Vagina (tissue), 2 donors: ENCODE measurements at regions not wholly inside any gene's neighbourhood (a gene's known extent, or its start where the extent isn't known, plus 50 kb on each side); places are given as distances from the start of the nearest gene placed in this dataset.

Source experiments
- DNase-seq, 2 donors: peaks; one replicate each; pipeline ENCODE4 v3.0.0-alpha.2; 2017; ENCODE audit errors: extremely low spot score in 2 of 2
- H3K27ac ChIP-seq: fragments of 200-600 bp; sonication (generic); one replicate; pipeline ENCODE4 v1.5.1; 2019
- H3K27me3 ChIP-seq: fragments of 200-600 bp; sonication (generic); one replicate; pipeline ENCODE4 v1.5.1; 2019
- H3K36me3 ChIP-seq, 2 donors: fragments of 200-600 bp; sonication (generic); one replicate each; pipeline ENCODE4 v1.5.1; 2017 to 2019
- H3K4me1 ChIP-seq: fragments of 200-600 bp; sonication (generic); one replicate; pipeline ENCODE4 v1.5.1; 2019
- H3K4me3 ChIP-seq, 2 donors: fragments of 200-600 bp; sonication (generic); 1 replicate in 1 of 2; 2 replicates in 1 of 2; pipeline ENCODE4 v1.5.1; 2016 to 2019
- H3K9me3 ChIP-seq: fragments of 200-600 bp; sonication (generic); one replicate; pipeline ENCODE4 v1.5.1; 2019
- CTCF ChIP-seq, 3 experiments: fragments of 450-650 bp in 2 of 3; fragments of 200-600 bp in 1 of 3; sonication (generic) in 1 of 3; IDR thresholded peaks; one replicate each; pipeline ENCODE4 v1.5.1; 2017 to 2019; ENCODE audit warnings: antibody characterized with exemption in 3 of 3, mild to moderate bottlenecking in 2 of 3, moderate library complexity in 2 of 3
- POLR2A ChIP-seq, 2 donors: fragments of 450-650 bp; IDR thresholded peaks; one replicate each; pipeline ENCODE4 v1.6.1; 2017; ENCODE audit warnings: antibody characterized with exemption in 2 of 2, mild to moderate bottlenecking in 2 of 2, moderate library complexity in 2 of 2
- POLR2AphosphoS5 ChIP-seq, 2 donors: sonication (generic); formaldehyde crosslinking; IDR thresholded peaks; one replicate each; pipeline ENCODE4 v1.9.0; 2017; ENCODE audit warnings: antibody characterized with exemption in 2 of 2, mild to moderate bottlenecking in 2 of 2, low read depth in 1 of 2; ENCODE audit not compliant: insufficient read depth in 1 of 2
- intact Hi-C: fragments of 100-400 bp; cut with DNase I; formaldehyde crosslinking; loops from one replicate; pipeline ENCODE4 v1.15.1; 2023

- no peak for DNase-seq
- Histone ChIP-seq H3K27me3 (no peaks in the 10 kb centered on the region), H3K9me3 (no peaks in the 10 kb centered on the region), H3K27ac (no peak overlapping the region), H3K4me3 (no peak overlapping the region), H3K4me1 (no peaks in the 10 kb centered on the region), H3K36me3 (no peaks in the 10 kb centered on the region)
- no peak for TF ChIP-seq POLR2A (IDR thresholded peaks at IDR 0.05)
- no peak for TF ChIP-seq POLR2AphosphoS5 (IDR thresholded peaks at IDR 0.05; ENCODE audit: insufficient read depth in 1 of 2, low read depth in 1 of 2)
- TF ChIP-seq CTCF (IDR thresholded peaks at IDR 0.05) = no peak
- intact Hi-C loops = no loop called here
These were observed 243.6 kb upstream of the IRX2 start for GRCh38 chr5:2995035-2995434.

DNA sequence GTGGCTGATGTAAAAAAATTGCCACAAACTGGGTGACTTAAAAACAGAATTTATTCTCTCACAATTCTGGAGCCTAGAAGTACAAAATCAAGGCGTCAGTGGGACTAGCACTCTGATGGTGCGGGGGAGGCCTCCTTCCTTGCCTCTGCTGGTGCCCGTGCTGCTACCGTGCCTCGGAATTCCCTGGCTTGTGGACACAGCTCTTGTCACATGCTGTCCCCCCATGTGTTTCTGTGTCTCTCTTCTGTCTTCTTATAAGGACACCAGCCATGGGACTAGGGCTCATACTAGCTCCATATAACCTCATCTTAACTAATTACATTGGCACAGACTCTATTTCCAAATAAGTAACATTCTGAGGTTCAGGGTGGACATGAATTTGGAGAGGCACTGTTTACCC is 242.3 kb upstream of the IRX2 start:
- Histone ChIP-seq H3K9me3 (no peaks in the 10 kb centered on the region), H3K4me1 (no peaks in the 10 kb centered on the region), H3K4me3 (no peak overlapping the region), H3K27me3 (no peaks in the 10 kb centered on the region), H3K27ac (no peak overlapping the region), H3K36me3 (no peaks in the 10 kb centered on the region)
- DNase-seq = no peak
- TF ChIP-seq POLR2AphosphoS5 (IDR thresholded peaks at IDR 0.05; ENCODE audit: insufficient read depth in 1 of 2, low read depth in 1 of 2) (no peak), POLR2A (IDR thresholded peaks at IDR 0.05) (no peak), CTCF (IDR thresholded peaks at IDR 0.05) (no peak)
- intact Hi-C loops = no loop called here

- TF ChIP-seq POLR2AphosphoS5 (IDR thresholded peaks at IDR 0.05; ENCODE audit: insufficient read depth in 1 of 2, low read depth in 1 of 2) = no peak
- no peak for TF ChIP-seq POLR2A (IDR thresholded peaks at IDR 0.05)
- no peak for TF ChIP-seq CTCF (IDR thresholded peaks at IDR 0.05)
- no peak overlapping the region for H3K27ac ChIP-seq
- H3K27me3 ChIP-seq = no peaks in the 10 kb centered on the region
- H3K4me3 ChIP-seq = no peak overlapping the region
- H3K4me1 ChIP-seq = no peaks in the 10 kb centered on the region
- intact Hi-C loops = no loop called here
- no peaks in the 10 kb centered on the region for H3K9me3 ChIP-seq
- peak in 1 of 2 donors; percentile 76 for DNase-seq
- no peaks in the 10 kb centered on the region for H3K36me3 ChIP-seq
These were observed 241.8 kb upstream of the IRX2 start for GRCh38 chr5:2993301-2993700.

DNA sequence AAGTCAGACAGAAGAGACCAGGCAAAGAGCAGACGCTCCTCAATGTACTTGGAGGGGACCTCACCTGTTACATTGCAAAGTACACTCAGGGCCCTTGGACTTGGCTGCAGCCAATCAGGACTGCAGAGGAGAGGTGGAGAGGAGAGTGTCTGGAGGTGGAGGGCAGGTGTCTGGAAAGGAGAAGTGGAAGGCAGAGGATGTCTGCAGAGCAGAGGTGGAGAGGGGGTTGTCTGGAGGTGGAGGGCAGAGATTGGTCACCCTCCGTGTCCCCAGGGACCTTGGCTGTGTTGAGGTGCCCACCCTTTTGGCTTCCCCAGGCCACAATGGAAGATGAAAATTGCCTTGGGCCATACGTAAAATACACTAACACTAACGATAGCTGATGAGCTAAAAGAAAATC is 241.3 kb upstream of the IRX2 start:
- Histone ChIP-seq H3K4me1 (no peaks in the 10 kb centered on the region), H3K27me3 (no peaks in the 10 kb centered on the region), H3K27ac (no peak overlapping the region), H3K36me3 (no peaks in the 10 kb centered on the region), H3K9me3 (no peaks in the 10 kb centered on the region), H3K4me3 (no peak overlapping the region)
- TF ChIP-seq POLR2AphosphoS5 (IDR thresholded peaks at IDR 0.05; ENCODE audit: insufficient read depth in 1 of 2, low read depth in 1 of 2) (no peak), POLR2A (IDR thresholded peaks at IDR 0.05) (no peak), CTCF (IDR thresholded peaks at IDR 0.05) (no peak)
- intact Hi-C loops = no loop called here
- DNase-seq = peak in 1 of 2 donors; percentile 74

DNA sequence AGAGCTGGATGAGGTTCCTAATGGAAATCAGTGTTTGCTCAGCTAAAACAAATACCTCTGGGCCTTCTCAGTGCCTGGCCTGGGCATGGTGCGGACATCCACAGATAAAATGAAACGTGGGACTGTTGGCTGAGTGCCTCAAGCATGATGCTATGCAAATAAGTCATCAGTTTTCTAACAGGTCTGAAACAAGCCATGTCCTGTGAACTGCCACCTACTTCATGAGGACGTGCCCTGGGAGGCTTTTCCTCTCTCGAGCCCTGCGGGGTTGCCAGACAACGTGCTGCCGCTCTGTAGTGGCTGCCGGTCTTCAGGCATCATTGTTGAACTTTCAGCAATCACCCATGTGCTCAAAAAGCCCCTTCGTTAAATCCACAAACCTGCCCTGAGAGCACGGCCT is 240.4 kb upstream of the IRX2 start:
- no peaks in the 10 kb centered on the region for H3K27me3 ChIP-seq
- intact Hi-C loops = no loop called here
- H3K27ac ChIP-seq = no peak overlapping the region
- TF ChIP-seq CTCF (IDR thresholded peaks at IDR 0.05) = no peak
- no peak for TF ChIP-seq POLR2AphosphoS5 (IDR thresholded peaks at IDR 0.05; ENCODE audit: insufficient read depth in 1 of 2, low read depth in 1 of 2)
- no peak for TF ChIP-seq POLR2A (IDR thresholded peaks at IDR 0.05)
- H3K36me3 ChIP-seq = no peaks in the 10 kb centered on the region
- no peaks in the 10 kb centered on the region for H3K9me3 ChIP-seq
- no peaks in the 10 kb centered on the region for H3K4me1 ChIP-seq
- no peak overlapping the region for H3K4me3 ChIP-seq
- no peak for DNase-seq
